Mesendoderm (in vitro differentiated cells): ENCODE measurements at regions not wholly inside any gene's neighbourhood (a gene's known extent, or its start where the extent isn't known, plus 50 kb on each side); places are given as distances from the start of the nearest gene placed in this dataset.

Source experiments
- DNase-seq: peaks from one replicate; pipeline ENCODE4 v3.0.0; 2013
- H2AK5ac ChIP-seq: 2 replicates; pipeline ENCODE4 v1.6.1; 2013; ENCODE audit warnings: low read length, inconsistent platforms
- H2BK120ac ChIP-seq: 2 replicates; pipeline ENCODE4 v1.6.1; 2013; ENCODE audit warnings: low read depth, mild to moderate bottlenecking, low read length, moderate library complexity, mixed read lengths
- H2BK15ac ChIP-seq: replicated peaks from 2 replicates; pipeline ENCODE4 v1.6.1; 2013; ENCODE audit warnings: low read depth, mild to moderate bottlenecking, moderate library complexity
- H2BK5ac ChIP-seq: 2 replicates; pipeline ENCODE4 v1.6.1; 2013; ENCODE audit warnings: low read length, inconsistent platforms
- H3K18ac ChIP-seq: 2 replicates; pipeline ENCODE4 v1.6.1; 2013; ENCODE audit warnings: mild to moderate bottlenecking, low read length, mixed read lengths
- H3K23ac ChIP-seq: one replicate; pipeline ENCODE4 v1.6.1; 2013; ENCODE audit warnings: low read length
- H3K27ac ChIP-seq: 2 replicates; pipeline ENCODE4 v1.5.1; 2013; ENCODE audit warnings: low read depth, mild to moderate bottlenecking, inconsistent platforms, low read length, moderate library complexity
- H3K27me3 ChIP-seq: 2 replicates; pipeline ENCODE4 v1.6.1; 2013; ENCODE audit warnings: low read length, control low read depth, mild to moderate bottlenecking, inconsistent platforms; ENCODE audit not compliant: insufficient read depth, poor library complexity
- H3K36me3 ChIP-seq: 2 replicates; pipeline ENCODE4 v1.6.1; 2013; ENCODE audit warnings: low read length, inconsistent platforms; ENCODE audit not compliant: control insufficient read depth, insufficient read depth
- H3K4ac ChIP-seq: one replicate; pipeline ENCODE4 v1.6.1; 2013; ENCODE audit warnings: low read depth, mild to moderate bottlenecking, low read length, moderate library complexity
- H3K4me1 ChIP-seq: 2 replicates; pipeline ENCODE4 v1.6.1; 2013; ENCODE audit warnings: low read depth, low read length, inconsistent platforms; ENCODE audit not compliant: control insufficient read depth
- H3K4me2 ChIP-seq: 2 replicates; pipeline ENCODE4 v1.6.1; 2013; ENCODE audit warnings: low read length
- H3K4me3 ChIP-seq: 2 replicates; pipeline ENCODE4 v1.5.1; 2013; ENCODE audit warnings: mild to moderate bottlenecking, low read length
- H3K56ac ChIP-seq: one replicate; pipeline ENCODE4 v1.6.1; 2013; ENCODE audit warnings: low read length
- H3K79me1 ChIP-seq: 2 replicates; pipeline ENCODE4 v1.6.1; 2013; ENCODE audit warnings: low read length, inconsistent platforms
- H3K79me2 ChIP-seq: 2 replicates; pipeline ENCODE4 v1.6.1; 2013; ENCODE audit warnings: mild to moderate bottlenecking, low read length; ENCODE audit not compliant: control insufficient read depth, insufficient read depth
- H3K9ac ChIP-seq: 2 replicates; pipeline ENCODE4 v1.6.1; 2013; ENCODE audit warnings: low read length, inconsistent platforms
- H4K5ac ChIP-seq: one replicate; pipeline ENCODE4 v1.6.1; 2013; ENCODE audit warnings: low read length
- H4K8ac ChIP-seq: one replicate; pipeline ENCODE4 v1.6.1; 2013; ENCODE audit warnings: low read depth, mild to moderate bottlenecking, control low read depth, low read length, moderate library complexity
- WGBS: extraction: QIAGEN DNeasy Blood & Tissue Kit; methylation state at CpG from one replicate; pipeline ENCODE4 v1.1.7; 2013; ENCODE audit warnings: low lambda C conversion rate, missing lambda C conversion rate; ENCODE audit not compliant: insufficient coverage; ENCODE audit errors: extremely low coverage; 5-methylcytosine and 5-hydroxymethylcytosine counted together

DNA sequence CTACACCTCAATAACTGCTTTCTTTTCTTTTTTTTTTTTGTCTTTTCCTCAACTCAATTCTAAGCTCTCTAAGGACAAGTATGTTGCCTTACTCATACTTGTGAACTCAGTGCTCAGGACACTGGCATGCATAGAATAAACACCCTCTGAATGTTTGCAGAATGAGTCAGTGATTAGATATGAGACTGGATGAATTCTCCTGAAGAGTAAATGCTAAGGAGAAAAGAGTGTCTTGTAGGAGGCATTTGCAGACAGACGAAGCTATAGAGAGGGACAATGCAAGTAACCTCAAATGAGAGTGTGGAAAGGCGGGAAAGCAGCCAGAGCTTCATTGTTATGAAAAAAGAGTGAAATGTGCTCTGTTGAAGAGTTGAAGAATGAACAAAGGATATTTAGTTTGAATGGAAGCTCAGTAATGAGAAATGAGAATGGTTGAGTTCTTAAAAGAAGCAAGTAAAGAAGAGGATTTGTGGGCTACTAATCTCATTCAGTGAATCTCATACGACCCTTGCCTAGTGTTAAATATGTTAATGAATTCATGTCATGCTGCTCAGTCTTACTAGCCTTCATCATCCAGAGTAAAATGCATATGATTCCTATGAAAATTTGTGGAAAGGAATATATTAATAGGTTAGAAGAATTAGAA is 166.1 kb upstream of the DPYD start:
- Histone ChIP-seq H2BK120ac (no peak overlapping the region), H3K79me1 (no peaks in the 10 kb centered on the region), H4K5ac (no peak overlapping the region), H3K4me2 (no peak overlapping the region), H3K56ac (no peak overlapping the region), H3K4me3 (no peak overlapping the region), H3K4ac (no peak overlapping the region), H3K18ac (no peak overlapping the region), H3K4me1 (no peaks in the 10 kb centered on the region), H3K23ac (no peak overlapping the region), H2AK5ac (no peak overlapping the region), H3K27ac (no peak overlapping the region), H3K36me3 (no peaks in the 10 kb centered on the region), H4K8ac (no peak overlapping the region), H2BK5ac (no peak overlapping the region), H3K27me3 (no peaks in the 10 kb centered on the region), H2BK15ac (no peak overlapping the region), H3K79me2 (no peaks in the 10 kb centered on the region), H3K9ac (no peak overlapping the region)
- DNase-seq: peak; percentile 97
- no CpG with 5 or more reads among the region's 3 CpGs for WGBS

DNA sequence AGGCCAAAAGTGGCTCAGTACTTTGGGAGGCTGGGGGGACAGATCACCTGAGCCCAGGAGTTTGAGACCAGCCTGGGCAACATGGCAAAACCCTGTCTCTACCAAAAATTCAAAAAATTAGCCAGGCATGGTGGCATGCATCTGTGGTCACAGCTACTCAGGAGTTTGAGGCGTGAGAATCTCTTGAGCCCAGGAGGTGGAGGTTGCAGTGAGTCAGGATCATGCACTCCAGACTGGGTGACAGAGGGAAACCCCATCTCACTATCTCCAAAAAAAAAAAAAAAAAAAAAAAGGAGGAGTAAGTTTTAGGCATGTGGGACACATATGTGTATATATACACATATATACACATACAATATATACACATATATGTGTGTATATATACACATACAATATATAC is 165.3 kb upstream of the DPYD start:
- DNase-seq: peak; percentile 65
- H3K4me3 ChIP-seq: no peak overlapping the region
- no peaks in the 10 kb centered on the region for H3K79me1 ChIP-seq
- H2AK5ac ChIP-seq: no peak overlapping the region
- WGBS: no CpG with 5 or more reads among the region's 1 CpG
- H3K4me1 ChIP-seq: no peaks in the 10 kb centered on the region
- H3K9ac ChIP-seq: no peak overlapping the region
- no peak overlapping the region for H2BK5ac ChIP-seq
- H3K36me3 ChIP-seq: no peaks in the 10 kb centered on the region
- no peak overlapping the region for H3K18ac ChIP-seq
- no peak overlapping the region for H3K23ac ChIP-seq
- H4K5ac ChIP-seq: no peak overlapping the region
- no peak overlapping the region for H2BK15ac ChIP-seq
- H4K8ac ChIP-seq: no peak overlapping the region
- no peak overlapping the region for H3K4me2 ChIP-seq
- H3K56ac ChIP-seq: no peak overlapping the region
- no peak overlapping the region for H3K4ac ChIP-seq
- no peaks in the 10 kb centered on the region for H3K27me3 ChIP-seq
- H3K79me2 ChIP-seq: no peaks in the 10 kb centered on the region
- peak overlapping the region; percentile 28 for H3K27ac ChIP-seq
- H2BK120ac ChIP-seq: no peak overlapping the region

DNA sequence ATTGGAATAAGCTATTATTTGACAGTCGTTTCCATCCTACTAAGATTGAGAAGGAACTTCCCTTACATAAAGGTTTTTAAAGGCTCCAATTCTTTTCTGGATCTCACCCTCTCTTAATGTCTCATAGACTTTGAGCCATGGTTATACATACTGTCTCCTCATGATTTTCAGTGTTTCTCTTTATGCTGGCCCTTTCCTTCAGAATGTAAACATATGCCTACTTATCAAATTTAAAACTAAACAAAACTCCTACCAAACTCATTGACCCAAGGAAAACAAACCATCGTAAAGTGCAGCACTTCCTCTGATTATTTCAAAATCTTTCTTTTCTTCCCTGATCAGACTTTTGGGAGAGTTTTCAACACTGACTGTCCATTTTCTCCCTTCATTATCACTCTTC is 163.4 kb upstream of the DPYD start:
- H2BK120ac ChIP-seq: no peak overlapping the region
- no peak overlapping the region for H3K23ac ChIP-seq
- no peak overlapping the region for H3K4me2 ChIP-seq
- H2BK15ac ChIP-seq: no peak overlapping the region
- H3K4me3 ChIP-seq: no peak overlapping the region
- H4K8ac ChIP-seq: no peak overlapping the region
- H2AK5ac ChIP-seq: no peak overlapping the region
- no peak for DNase-seq
- H4K5ac ChIP-seq: no peak overlapping the region
- H3K4ac ChIP-seq: no peak overlapping the region
- H3K9ac ChIP-seq: no peak overlapping the region
- H3K18ac ChIP-seq: no peak overlapping the region
- H3K79me1 ChIP-seq: no peaks in the 10 kb centered on the region
- H3K4me1 ChIP-seq: no peaks in the 10 kb centered on the region
- no peak overlapping the region for H3K56ac ChIP-seq
- H3K27ac ChIP-seq: no peak overlapping the region
- no peak overlapping the region for H2BK5ac ChIP-seq
- H3K27me3 ChIP-seq: no peaks in the 10 kb centered on the region
- H3K36me3 ChIP-seq: no peaks in the 10 kb centered on the region
- WGBS: 100% methylated on average over 1 of the region's 2 CpGs
- no peaks in the 10 kb centered on the region for H3K79me2 ChIP-seq

DNA sequence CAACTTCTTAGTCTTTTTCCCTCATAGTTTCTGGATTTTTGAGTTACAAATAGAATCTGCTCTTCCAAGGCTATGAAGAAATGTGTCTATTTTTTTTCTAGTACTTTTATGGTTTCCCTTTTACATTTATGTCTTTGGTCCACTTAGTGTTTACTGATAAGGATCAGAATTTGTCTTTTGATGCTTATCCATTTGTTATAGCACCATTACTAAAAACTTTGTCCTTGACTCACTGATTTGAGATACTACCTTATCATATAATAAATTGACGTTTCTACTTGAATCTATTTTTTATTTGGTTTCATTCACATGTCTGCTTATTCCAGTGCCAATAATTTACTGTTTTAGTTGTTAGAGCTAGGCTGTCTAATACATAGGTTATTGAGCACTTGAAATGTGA is 161.1 kb upstream of the DPYD start:
- Histone ChIP-seq H2AK5ac (no peak overlapping the region), H2BK120ac (no peak overlapping the region), H3K4me1 (no peaks in the 10 kb centered on the region), H3K27ac (no peak overlapping the region), H3K4me3 (no peak overlapping the region), H3K9ac (no peak overlapping the region), H4K8ac (no peak overlapping the region), H3K23ac (no peak overlapping the region), H3K4me2 (no peak overlapping the region), H4K5ac (no peak overlapping the region), H2BK5ac (no peak overlapping the region), H3K4ac (no peak overlapping the region), H3K27me3 (no peaks in the 10 kb centered on the region), H3K36me3 (no peaks in the 10 kb centered on the region), H3K56ac (no peak overlapping the region), H2BK15ac (no peak overlapping the region), H3K79me2 (no peaks in the 10 kb centered on the region), H3K18ac (no peak overlapping the region), H3K79me1 (no peaks in the 10 kb centered on the region)
- no peak for DNase-seq
- WGBS: no CpG with 5 or more reads among the region's 1 CpG

DNA sequence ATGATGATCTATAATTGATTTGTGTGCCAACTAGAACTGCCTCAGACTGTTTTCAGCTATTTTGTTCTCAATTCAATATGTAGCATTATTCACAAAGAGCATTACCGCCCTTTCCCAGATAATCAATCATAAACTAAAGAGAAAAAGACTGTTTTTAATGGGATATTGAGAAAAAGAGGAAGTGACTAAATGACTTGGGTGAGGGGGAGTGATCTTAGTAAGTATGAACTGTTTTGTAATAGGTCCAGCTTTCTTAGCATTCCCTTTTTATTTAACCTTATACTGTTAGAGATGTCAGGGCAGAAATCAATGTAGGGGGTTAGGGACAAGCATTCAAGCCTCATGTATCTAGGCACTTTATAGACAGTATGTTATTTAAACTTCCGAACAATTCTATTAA is 157.8 kb upstream of the DPYD start:
- H3K36me3 ChIP-seq: no peaks in the 10 kb centered on the region
- H4K8ac ChIP-seq: no peak overlapping the region
- no peak overlapping the region for H2AK5ac ChIP-seq
- no peak overlapping the region for H2BK5ac ChIP-seq
- no peak overlapping the region for H3K18ac ChIP-seq
- H3K56ac ChIP-seq: no peak overlapping the region
- no CpG with 5 or more reads among the region's 2 CpGs for WGBS
- H3K9ac ChIP-seq: no peak overlapping the region
- no peaks in the 10 kb centered on the region for H3K27me3 ChIP-seq
- H3K23ac ChIP-seq: no peak overlapping the region
- no peak overlapping the region for H2BK15ac ChIP-seq
- H3K4me3 ChIP-seq: no peak overlapping the region
- H3K4ac ChIP-seq: no peak overlapping the region
- H4K5ac ChIP-seq: no peak overlapping the region
- no peak overlapping the region for H3K27ac ChIP-seq
- H3K4me2 ChIP-seq: no peak overlapping the region
- H3K4me1 ChIP-seq: no peaks in the 10 kb centered on the region
- H2BK120ac ChIP-seq: no peak overlapping the region
- DNase-seq: no peak
- H3K79me2 ChIP-seq: no peaks in the 10 kb centered on the region
- H3K79me1 ChIP-seq: no peaks in the 10 kb centered on the region

DNA sequence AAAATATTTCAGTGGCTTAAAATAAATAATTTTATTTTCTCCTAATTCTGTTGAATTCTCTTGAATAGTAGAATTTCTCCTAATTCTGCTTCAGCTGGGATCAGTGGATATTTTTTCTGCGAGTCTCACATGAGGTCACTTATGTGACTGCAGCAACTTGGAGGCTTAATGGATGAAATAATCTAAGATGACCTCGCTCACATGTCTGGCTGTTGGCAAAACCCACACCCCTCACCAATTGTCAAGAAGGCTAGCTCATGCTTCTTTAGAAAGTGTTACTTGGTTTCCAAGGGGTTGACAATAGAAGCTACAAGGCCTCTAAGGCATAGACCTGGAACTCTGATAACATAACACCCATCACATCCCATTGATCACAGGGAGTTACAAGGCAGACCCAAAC is 156.9 kb upstream of the DPYD start:
- no peak overlapping the region for H3K18ac ChIP-seq
- no peak overlapping the region for H3K23ac ChIP-seq
- peak; percentile 61 for DNase-seq
- no peak overlapping the region for H3K4me2 ChIP-seq
- H2BK120ac ChIP-seq: no peak overlapping the region
- no peak overlapping the region for H3K9ac ChIP-seq
- H4K5ac ChIP-seq: no peak overlapping the region
- no peaks in the 10 kb centered on the region for H3K4me1 ChIP-seq
- no peak overlapping the region for H3K4ac ChIP-seq
- H2BK5ac ChIP-seq: no peak overlapping the region
- no peak overlapping the region for H3K27ac ChIP-seq
- no peaks in the 10 kb centered on the region for H3K27me3 ChIP-seq
- H3K4me3 ChIP-seq: no peak overlapping the region
- H4K8ac ChIP-seq: no peak overlapping the region
- H2AK5ac ChIP-seq: no peak overlapping the region
- no CpG with 5 or more reads among the region's 2 CpGs for WGBS
- no peaks in the 10 kb centered on the region for H3K36me3 ChIP-seq
- no peak overlapping the region for H2BK15ac ChIP-seq
- H3K56ac ChIP-seq: no peak overlapping the region
- H3K79me2 ChIP-seq: no peaks in the 10 kb centered on the region
- no peaks in the 10 kb centered on the region for H3K79me1 ChIP-seq
